HG02610 (cell line): ENCODE measurements at regions not wholly inside any gene's neighbourhood (a gene's known extent, or its start where the extent isn't known, plus 50 kb on each side); places are given as distances from the start of the nearest gene placed in this dataset.

Experiments used
- ATAC-seq: cut with Tn5 transposase; IDR thresholded peaks from one replicate; pipeline ENCODE4 v1.9.1; 2021; ENCODE audit warnings: mild to moderate bottlenecking, moderate library complexity; ENCODE audit not compliant: unreplicated experiment

DNA sequence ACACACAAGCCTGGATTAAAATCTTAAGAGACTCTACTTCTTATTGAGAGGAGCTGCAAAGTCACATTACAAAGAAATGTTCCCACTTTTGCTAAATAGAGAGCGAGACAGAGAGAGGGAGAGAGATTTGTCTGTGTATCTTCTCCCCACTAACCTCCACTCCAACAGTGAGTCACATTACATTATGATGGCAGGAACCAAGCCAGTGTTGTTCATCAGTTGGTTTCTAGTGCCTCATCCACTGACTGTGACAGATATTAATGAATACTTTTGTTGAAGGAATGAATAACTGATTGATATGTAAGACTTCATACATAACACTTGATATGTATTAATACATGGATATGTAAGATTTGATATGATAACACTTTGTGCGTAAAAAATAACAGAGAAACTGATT is 258.2 kb upstream of the SORCS1 start:
- ATAC-seq, result no peak

DNA sequence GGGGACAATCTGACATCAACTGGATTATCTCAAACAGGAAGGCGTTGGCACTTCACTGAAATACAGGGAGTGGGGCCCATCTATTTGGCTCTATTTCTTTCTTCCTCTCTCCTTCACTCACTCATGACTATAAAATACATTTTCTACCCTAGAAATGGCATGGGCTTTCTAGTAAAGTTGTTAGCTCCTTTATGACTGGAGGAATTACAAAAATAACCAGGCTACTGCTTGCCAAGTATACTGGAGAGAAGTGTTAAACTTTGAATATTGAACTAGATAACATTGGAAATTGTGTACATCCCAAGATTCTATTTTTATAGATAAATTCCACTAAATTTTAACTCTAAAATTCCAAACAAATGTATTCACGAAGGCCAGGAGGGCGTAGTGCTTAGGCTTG is 255.7 kb upstream of the SORCS1 start:
- ATAC-seq, result no peak

DNA sequence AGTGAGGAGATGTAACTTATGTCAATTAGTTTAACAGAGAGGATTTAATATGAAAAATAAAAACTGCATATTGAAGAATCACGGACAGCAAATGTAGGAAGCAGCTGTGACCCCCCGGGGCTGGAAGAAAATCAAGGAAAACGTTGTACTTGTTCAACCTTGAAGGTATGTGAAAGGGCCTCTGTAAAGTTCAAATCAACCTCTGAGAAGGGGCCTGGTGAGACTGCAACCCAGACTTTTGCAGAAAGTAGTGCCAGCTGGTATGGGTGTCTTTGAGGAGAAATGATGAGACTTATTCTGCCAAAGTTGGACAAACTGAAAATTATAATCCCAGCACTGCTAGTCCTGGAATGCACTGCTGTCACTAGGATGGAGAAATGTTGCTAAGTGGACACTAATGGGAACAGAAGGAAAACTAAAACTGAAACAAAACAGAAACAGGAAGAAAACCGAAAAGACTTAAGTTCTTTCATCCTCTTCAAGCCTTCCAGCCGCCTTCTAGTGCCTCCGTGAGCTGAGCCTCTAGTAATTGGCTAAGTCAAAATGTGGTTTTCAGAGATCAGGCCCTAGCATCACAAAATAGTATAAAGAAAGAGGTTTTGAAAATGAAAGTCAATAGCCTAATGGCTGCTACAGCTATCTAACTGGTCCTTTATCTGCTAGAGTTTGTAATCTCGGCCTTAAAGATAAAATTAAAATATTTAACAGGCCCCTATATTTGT is 253.7 kb upstream of the SORCS1 start:
- peak; percentile 37 for ATAC-seq

DNA sequence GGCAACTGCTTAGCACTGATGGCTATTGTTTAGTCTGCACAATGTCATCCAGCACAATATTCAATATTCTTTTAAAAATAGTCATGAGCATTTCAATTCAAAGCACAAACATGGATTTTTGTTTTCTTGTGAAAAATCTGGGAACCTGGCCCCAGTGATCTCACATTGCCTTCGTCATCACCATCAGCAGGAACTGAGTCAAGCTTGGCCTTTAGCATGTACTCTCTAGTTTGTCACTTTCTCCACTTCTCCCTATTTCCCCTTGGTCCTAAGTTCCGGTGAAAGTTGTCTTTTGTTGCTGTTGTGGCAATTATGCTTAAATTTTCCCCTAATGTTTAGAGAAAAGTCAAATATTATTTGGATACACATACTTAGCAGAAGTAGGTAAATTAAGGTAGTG is 252.9 kb upstream of the SORCS1 start:
- no peak for ATAC-seq

DNA sequence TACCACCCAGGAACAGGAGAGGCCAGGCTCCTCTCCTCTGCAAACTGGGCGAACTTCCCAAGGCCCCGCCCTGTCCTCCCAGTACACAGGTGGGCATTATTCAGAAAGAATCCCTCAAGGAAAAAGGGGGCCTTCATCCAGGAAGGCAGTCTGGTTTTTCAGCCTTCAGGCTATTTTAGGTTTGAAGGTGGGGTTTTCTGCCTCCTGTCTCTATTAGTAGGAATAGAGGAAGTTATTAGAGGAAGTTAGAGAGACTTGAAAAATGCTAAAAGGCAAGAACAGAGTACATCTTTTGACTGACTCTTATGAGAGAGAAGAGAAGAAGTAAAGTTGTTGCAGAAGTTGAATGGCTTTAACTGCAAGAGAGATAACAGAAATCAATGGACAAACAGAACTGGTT is 250.9 kb upstream of the SORCS1 start:
- peak; percentile 50 for ATAC-seq

DNA sequence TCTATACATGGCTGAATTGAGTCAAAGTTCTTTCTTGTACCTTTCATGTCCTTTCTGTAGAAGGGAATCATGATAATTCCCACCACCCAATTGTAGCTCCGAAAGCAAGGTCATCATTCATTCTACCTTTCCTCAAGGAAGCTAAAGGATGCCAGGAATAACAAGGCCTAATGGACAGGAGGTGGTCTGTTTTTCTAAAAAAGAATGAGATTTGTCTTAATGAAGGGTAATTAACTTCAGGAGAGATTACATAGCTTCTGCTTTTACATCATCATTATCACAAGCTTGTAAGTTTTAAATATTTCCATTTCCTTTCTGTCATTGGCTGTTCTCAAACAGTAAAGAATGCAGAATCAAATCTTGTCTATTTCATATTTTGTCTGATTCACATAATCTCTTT is 249.5 kb upstream of the SORCS1 start:
- ATAC-seq, result no peak

DNA sequence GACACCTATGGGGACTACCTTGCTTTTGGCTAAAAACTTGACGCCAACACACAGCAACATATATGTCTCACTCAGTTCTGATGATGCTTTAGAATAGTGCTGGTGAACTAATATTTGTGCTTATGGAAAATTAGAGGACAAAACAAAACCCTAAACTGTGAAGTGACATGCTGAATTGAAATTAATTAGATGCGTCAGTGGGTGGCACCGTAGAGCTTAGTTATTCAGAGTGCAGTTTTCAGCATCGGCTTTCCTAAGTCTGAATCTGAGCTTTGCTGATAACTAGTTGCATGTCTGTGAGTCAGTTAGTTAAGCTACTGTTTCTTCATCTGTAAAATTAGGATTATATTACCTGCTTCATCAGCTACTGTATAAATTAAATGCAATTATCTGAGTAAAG is 245.0 kb upstream of the SORCS1 start:
- peak; percentile 58 for ATAC-seq

DNA sequence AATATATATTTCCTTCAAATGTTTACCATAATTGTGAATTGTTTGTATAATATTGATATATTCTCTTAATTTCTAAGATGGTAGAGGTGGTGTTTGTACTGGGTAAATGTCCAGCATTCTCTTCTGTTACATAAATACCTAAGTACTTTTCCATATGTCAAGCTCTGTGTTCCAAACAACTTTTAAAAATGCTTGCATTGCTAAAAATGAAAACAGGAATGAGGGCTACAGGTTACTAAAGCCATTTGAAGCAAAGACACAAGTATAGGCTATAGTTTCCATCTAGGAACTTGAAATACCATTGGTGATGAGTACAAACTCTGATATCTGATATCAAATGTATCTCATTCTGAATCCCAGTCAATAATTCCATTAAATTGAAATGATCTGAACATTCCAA is 233.6 kb upstream of the SORCS1 start:
- ATAC-seq, result no peak

DNA sequence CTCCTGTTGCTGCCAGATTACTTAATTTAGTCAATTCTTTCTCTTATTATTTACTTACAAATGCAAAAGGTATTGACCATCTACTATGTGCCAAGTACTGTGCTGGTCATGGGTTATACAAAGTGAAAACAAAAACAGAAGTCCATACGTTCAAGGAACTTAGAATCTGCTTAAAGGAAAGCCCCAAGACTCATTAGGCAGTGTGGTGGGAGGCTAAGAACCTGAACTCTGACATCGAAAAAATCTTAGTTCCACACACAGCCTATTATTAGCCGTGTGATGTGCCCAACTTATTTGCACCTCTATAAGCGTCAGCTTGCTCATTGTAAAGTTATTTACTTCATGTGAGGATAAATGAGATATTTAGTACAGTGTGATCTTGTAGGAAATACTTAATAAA is 227.4 kb upstream of the SORCS1 start:
- no peak for ATAC-seq

DNA sequence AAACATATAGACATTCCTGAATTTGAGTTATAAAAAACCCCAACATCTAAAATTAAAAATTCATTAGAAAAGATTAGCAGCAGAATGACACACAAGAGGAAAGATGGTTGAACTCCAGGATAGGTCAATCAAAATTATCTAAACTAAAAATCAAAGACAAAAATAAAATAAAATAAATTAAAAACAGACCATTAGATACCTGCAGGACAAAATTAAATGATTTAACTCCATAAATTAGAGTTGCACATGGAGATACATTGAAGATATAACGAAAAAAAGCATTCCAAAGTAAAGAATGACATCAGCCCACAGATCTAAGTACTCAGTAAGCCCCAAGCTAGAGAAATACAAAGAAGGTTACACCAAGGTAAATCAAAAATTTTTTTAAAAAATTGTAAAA is 226.1 kb upstream of the SORCS1 start:
- no peak for ATAC-seq

DNA sequence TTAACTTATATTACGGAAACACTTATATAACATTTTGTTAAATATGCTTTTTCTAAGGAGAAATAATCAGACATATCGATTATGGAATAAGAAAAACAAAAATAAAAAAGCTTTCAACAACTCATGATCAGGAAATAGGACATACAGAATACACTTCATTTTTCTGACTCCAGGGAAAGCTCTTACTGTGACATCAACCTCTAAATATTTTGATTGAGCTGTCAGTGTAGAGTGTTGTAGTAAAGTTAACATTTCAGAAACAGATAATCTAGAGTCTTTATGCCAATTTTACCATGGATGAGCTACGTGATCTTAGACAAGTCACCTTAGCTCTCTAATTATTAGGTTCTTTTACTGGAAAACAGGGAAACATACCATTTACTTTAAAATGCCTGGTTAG is 218.9 kb upstream of the SORCS1 start:
- ATAC-seq, result no peak

DNA sequence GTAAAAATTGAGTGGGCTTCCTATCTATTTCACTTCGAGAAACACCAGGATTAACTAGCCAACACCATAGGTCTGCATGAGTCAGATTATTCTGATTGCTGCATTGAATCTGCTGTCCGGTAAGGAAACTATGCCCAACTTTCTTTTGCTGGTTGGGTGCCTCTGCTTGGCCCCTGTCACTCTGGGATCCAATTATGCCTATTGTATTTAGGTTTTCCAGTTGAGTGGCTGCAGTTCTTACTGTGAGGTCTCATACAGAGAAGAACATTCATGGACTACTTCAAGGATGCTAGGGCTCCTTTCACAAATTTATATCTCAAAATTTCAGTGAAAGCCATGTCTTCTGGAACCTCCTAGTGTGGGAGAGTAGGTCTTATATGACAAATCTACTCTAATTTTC is 215.1 kb upstream of the SORCS1 start:
- no peak for ATAC-seq

DNA sequence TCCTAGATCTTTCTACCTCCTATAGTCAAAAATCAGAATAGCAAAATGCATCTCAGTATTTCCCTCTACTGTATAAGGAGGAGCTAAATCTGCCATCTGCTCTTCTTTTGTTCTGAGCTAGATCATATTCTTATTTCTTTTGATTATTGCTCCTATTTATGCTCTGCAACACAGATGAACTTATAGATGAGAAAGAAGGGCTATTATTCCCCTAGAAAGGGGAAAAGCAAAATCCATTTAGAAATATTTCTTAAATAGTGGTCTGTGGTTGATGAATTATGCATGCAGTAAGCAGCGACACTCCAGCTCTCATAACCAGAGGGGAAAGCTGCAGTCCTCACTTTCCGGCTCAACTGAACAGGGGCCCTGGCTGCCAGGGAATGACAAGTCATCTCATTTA is 207.3 kb upstream of the SORCS1 start:
- ATAC-seq, result no peak

DNA sequence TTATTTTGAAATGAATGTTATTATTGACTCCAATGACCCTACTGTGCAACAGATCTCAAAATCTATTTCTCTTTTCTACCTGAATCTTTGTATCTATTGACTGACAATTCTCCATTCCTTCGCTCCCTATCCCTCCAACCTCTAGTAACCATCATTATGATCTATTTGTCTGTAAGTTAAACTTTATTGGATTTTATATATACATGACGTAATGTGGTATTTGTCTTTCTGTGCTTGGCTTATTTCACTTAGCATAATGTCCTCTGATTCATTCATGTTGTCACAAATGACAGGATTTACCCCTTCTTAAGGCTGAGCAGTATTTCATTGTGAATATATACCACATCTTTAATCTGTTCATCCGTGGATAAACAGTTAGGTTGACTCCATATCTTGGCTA is 200.4 kb upstream of the SORCS1 start:
- no peak for ATAC-seq

DNA sequence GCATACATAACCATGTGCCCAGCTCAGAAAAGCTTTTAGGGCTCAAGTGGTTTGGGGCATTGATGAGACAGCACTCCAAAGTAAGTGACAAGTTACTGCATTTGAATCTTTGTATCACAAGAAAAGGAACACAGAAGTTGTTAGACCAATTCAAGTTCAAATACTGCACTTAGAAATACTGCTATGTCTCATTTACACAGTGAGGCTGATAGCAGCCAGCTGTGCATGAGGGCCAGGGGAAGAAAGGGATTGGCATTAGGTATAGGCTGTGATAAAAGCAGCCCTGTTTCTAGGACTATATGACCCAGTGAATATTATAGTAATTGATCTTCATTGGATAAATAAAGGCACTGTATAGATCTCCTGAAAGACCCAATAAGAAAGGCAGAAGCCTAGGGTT is 197.8 kb upstream of the SORCS1 start:
- ATAC-seq, result no peak

DNA sequence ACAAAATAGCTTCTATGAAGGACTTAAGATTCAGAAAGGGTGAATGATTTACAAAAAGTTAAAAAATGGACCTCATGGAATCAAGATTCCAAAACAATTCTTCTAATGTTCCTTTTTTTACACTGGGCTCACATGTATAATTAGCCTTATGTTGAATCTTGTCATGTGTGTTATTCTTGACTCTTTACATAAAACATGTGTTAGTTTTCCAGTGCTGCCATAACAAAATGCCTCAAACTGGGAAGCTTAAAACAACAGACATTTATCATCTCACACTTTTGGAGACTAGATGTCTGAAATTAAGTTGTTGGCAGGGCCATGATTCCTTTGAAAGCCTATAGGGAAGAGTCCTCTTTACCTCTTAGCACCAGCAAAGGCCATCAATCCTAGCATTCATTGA is 192.5 kb upstream of the SORCS1 start:
- no peak for ATAC-seq

DNA sequence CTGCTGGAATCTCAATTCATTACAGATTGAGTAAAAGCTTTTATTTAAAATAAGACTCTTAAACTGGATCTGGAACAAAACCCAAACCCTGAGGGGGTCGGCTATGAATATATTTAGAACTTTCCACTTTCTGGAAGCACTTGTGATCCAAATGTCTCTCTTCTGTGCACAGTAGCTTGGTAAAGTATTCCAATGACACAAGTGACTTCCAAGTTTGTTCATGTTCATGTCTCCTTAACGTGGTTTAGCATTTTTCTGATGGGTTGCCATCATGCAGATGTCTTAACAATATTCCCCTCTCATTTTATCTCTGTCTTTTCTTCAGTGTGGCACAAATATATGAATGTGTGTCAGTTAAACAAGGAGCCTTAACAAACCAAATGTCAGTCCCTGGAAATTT is 191.9 kb upstream of the SORCS1 start:
- no peak for ATAC-seq

DNA sequence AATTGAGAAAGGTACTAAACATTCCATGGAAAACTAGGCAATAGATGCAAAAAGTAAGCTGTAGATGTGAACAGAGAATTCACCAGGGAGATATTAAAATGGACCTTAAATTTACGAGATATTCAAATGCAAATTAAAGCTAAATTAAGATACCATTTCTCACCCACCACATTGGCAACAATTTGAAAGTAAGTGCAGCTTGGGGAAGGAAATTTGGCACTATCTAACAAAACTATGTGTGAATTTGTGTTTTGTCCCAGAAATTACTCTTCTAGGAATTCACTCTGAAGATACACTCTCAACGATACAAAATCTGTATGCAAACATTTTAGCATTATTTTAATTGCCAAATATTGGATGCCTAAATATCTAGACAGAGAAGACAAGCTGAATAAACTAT is 178.2 kb upstream of the SORCS1 start:
- no peak for ATAC-seq

DNA sequence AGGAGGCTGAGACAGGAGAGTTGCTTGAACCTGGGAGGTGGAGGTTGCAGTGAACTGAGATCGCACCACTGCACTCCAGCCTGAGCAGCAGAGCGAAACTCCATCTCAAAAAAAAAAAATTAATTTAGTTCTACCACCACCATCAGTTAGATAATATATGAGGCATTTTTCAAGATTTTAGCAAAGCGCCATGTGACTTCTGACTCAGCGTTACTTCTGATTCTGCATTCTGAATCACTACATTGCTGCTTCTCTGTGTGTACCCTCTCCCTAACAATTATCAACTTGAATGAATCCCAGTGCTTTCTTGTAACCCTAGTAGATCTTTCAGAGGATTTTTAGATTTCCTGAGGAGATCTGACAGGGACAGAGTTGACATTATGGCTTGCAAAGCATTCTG is 176.8 kb upstream of the SORCS1 start:
- no peak for ATAC-seq

DNA sequence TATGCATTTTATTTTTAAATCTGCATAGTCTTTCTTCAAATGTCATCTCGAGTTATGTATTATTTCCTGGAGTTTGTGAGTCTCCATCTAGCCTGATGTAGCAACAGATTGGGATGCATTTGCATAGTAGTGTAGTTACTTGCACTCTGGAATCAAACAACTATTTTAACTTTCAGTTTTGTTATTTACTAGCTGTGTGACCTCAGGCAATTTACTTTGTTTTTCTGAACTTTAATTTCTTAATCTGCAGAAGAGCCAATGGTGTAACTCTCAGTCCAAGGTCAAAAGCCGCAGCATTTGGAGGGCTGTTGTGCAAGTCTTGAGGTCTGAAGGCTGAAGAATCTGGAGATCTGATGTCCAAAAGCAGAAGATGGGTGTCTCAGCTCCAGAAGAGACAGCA is 175.8 kb upstream of the SORCS1 start:
- ATAC-seq, result no peak

DNA sequence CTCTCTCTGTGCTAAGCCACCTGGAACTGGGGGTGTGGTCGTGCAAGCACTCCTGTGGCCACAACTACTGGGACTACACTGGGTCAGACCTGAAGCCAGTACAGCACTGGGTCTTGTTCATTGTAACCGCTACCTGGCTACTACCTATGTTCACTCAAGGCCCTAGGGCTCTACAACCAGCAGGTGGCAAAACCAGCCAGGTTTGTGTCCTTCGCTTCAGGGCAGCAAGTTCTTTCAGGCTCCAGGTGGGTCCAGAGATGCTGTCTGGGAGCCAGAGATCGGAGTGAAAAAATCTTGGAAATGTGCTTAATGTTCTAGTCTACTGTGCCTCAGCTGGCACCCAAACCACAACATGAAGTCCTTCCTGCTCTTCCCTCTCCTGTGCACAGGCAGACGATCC is 171.6 kb upstream of the SORCS1 start:
- no peak for ATAC-seq

DNA sequence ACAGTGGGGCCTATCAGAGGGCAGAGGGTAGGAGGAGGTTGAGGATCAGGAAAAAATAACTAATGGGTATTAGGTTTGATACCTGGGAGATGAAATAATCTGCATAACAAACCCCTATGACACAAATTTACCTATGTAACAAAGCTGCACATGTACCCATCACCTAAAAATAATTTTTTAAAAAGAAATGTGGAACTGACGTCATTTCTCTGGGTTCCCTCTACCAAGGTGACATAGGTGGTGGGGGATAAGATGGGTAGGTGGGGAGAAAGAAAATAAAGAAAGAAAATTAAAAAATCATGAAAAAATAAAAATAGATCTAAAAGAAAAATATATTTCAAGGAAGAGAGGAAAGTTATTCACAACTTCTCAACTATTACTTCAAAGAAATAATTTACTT is 153.1 kb upstream of the SORCS1 start:
- ATAC-seq, result no peak

DNA sequence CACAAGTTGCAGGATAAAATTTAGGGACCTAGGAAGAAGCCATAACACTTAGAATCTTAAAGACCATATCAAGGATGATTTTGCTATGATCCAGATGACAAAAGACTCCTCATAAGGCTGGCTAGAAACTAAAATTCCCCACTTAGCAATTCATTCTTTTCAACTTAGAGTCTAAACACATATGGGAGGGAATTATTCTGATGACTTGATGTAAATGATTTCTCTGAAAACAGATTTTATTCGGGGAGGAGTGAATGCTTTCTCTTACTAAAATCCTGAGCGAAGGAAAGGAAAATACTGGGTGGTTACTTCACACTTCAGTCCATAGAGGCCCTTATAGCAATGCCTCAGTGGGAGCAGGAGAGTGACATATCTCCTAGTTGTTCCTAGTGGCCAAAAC is 138.7 kb upstream of the SORCS1 start:
- ATAC-seq, result no peak

DNA sequence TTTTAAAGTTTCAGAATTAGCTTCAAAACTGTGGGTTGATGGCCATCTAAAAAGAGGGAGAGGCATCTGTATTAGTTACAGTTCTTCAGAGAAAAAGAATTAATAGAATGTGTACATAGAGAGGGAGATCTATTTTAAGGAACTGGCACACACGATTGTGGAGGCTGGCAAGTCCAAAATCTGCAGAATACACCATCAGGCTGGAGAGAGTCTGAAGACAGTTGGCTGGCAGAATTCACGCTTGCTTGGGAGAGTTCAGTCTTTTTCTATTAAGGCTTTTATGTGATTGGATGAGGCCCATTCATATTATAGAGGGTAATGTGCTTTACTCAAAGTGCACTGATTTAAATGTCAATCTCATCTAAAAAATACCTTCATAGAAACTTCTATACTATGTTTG is 135.1 kb upstream of the SORCS1 start:
- ATAC-seq, result no peak
